Keratinocyte (primary cell): ENCODE measurements at regions not wholly inside any gene's neighbourhood (a gene's known extent, or its start where the extent isn't known, plus 50 kb on each side); places are given as distances from the start of the nearest gene placed in this dataset.

ENCODE experiments used
- DNase-seq: peaks from one replicate; pipeline ENCODE4 v3.0.0-alpha.2; 2011; ENCODE audit warnings: low read depth, missing footprints, low spot score
- FAIRE-seq: peaks from 2 replicates; lab custom pipeline; 2011; peaks lifted over from hg19 to GRCh38; lab: Jason Lieb, UNC
- H2AFZ ChIP-seq: 2 replicates; pipeline ENCODE4 v1.6.0; 2012; ENCODE audit warnings: low read length, control low read depth, inconsistent platforms; ENCODE audit not compliant: control insufficient read depth
- H3K27ac ChIP-seq: 2 replicates; pipeline ENCODE4 v1.5.1; 2011; ENCODE audit warnings: low read length; ENCODE audit not compliant: control insufficient read depth, insufficient read depth
- H3K27me3 ChIP-seq: 3 replicates; pipeline ENCODE4 v1.6.0; 2011; ENCODE audit warnings: low read length; ENCODE audit not compliant: control insufficient read depth, insufficient read depth; ENCODE audit errors: extremely low read depth
- H3K36me3 ChIP-seq, 2 experiments: 2 replicates in 1 of 2; 3 replicates in 1 of 2; pipeline ENCODE4 v1.5.1; 2011; ENCODE audit warnings: low read length in 2 of 2, mild to moderate bottlenecking in 1 of 2; ENCODE audit not compliant: control insufficient read depth in 2 of 2, insufficient read depth in 2 of 2; ENCODE audit errors: extremely low read depth in 1 of 2
- H3K4me1 ChIP-seq: 3 replicates; pipeline ENCODE4 v1.5.1; 2011; ENCODE audit warnings: low read length; ENCODE audit not compliant: control insufficient read depth, insufficient read depth; ENCODE audit errors: extremely low read depth
- H3K4me2 ChIP-seq: 3 replicates; pipeline ENCODE4 v1.6.0; 2011; ENCODE audit warnings: low read depth, low read length; ENCODE audit not compliant: control insufficient read depth, insufficient read depth; ENCODE audit errors: extremely low read depth
- H3K4me3 ChIP-seq, 3 experiments: fragments of 200-600 bp in 1 of 3; sonication (generic) in 1 of 3; 2 replicates in 2 of 3; 3 replicates in 1 of 3; pipeline ENCODE4 v1.5.1; 2011 to 2016; ENCODE audit warnings: low read length in 3 of 3, mild to moderate bottlenecking in 3 of 3, control low read depth in 2 of 3, inconsistent platforms in 1 of 3, low read depth in 1 of 3, mixed read lengths in 1 of 3, mixed run types in 1 of 3, moderate library complexity in 1 of 3; ENCODE audit not compliant: control insufficient read depth in 2 of 3, insufficient read depth in 2 of 3; ENCODE audit errors: extremely low read depth in 1 of 3
- H3K79me2 ChIP-seq: 2 replicates; pipeline ENCODE4 v1.6.0; 2012; ENCODE audit warnings: low read length; ENCODE audit not compliant: control insufficient read depth, insufficient read depth
- H3K9ac ChIP-seq: 3 replicates; pipeline ENCODE4 v1.6.0; 2011; ENCODE audit warnings: low read length; ENCODE audit not compliant: control insufficient read depth, insufficient read depth; ENCODE audit errors: extremely low read depth
- H3K9me1 ChIP-seq: 3 replicates; pipeline ENCODE4 v1.6.0; 2011; ENCODE audit warnings: low read length; ENCODE audit not compliant: control insufficient read depth, insufficient read depth; ENCODE audit errors: extremely low read depth
- H3K9me3 ChIP-seq: 2 replicates; pipeline ENCODE4 v1.5.1; 2012; ENCODE audit warnings: low read depth, low read length; ENCODE audit not compliant: control insufficient read depth
- H4K20me1 ChIP-seq: 3 replicates; pipeline ENCODE4 v1.6.0; 2011; ENCODE audit warnings: low read length; ENCODE audit not compliant: control insufficient read depth, insufficient read depth; ENCODE audit errors: extremely low read depth
- EZH2 ChIP-seq: IDR thresholded peaks from one replicate; pipeline ENCODE4 v1.6.1; 2012; ENCODE audit warnings: inconsistent platforms, mild to moderate bottlenecking, low read length, moderate library complexity
- dilution Hi-C: fragments of 300-500 bp; cut with MboI; formaldehyde crosslinking; loops from one replicate; pipeline ENCODE4 v1.7.0; 2020; ENCODE audit warnings: low sequenced_read_pairs; ENCODE audit not compliant: extremely low pct_ligation_motif_present
- TF ChIP-seq, protein P1 (sequence below), 3 experiments: IDR thresholded peaks in 1 of 3; conservative IDR thresholded peaks in 1 of 3; optimal IDR thresholded peaks in 1 of 3; 2 replicates in 2 of 3; 3 replicates in 1 of 3; pipeline versions ENCODE3 to v1.5.1; 2011; ENCODE audit warnings: low read length in 3 of 3, mild to moderate bottlenecking in 3 of 3, moderate library complexity in 2 of 3, control low read depth in 1 of 3, inconsistent platforms in 1 of 3; ENCODE audit not compliant: insufficient read depth in 2 of 3; ENCODE audit errors: extremely low read depth in 1 of 3

DNA sequence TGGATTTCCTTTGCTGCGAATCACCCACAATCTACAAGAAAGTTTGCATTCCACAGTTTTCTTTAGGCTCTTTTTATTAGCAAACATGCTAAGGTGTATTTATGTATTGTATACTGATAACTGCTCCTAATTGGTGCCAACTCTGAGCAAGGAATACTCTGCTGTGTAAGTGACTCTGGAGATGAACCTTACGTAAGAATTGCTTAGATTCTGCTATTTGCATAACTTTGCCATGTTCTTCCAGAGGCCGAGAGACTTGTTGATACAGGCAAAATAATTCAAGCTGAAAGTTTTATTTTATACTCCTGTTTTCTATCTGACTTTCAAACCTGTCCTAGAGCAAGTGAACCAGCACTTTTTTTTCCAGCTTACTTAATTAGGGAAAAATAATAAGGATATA is 461.3 kb downstream of the GJA1 start:
- peak; percentile 5 for DNase-seq
- dilution Hi-C loops, result no loop called here
- peak overlapping the region; percentile 3 for H3K27ac ChIP-seq

DNA sequence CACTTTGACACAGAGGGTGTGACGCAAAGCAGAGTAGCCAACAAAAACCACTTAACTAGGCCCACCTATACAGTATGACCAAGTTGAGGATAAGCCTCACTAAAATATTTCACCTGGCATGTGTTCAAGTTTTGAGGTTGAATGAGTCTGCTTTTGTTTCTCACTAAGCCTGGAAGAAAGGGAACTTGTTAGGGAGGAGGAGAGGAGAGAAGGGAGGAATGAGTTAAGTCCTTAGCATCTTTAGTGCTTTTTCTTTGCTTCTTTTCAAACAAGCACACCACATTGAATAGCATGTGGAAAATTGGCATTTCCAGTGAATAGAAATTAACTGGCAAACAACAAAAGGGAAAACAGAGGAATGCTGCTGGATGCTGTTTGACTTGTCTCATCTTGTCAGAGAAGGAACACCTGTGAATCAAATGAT is 461.9 kb downstream of the GJA1 start:
- Histone ChIP-seq H3K4me1 (peaks cover 28% of the 10 kb centered on the region), H3K4me3 (peak overlapping the region in 1 of 3 experiments; percentile 23), H3K9me3 (no peaks in the 10 kb centered on the region), H3K27ac (peak overlapping the region; percentile 61), H3K79me2 (no peaks in the 10 kb centered on the region), H4K20me1 (no peaks in the 10 kb centered on the region), H3K9me1 (no peaks in the 10 kb centered on the region), H3K9ac (no peak overlapping the region), H3K27me3 (no peaks in the 10 kb centered on the region), H2AFZ (peak overlapping the region; percentile 70), H3K36me3 (no peaks in the 10 kb centered on the region), H3K4me2 (peak overlapping the region; percentile 28)
- dilution Hi-C loops, result no loop called here
- FAIRE-seq (peak; percentile 79), DNase-seq (peak; percentile 23)
- TF ChIP-seq EZH2, result no peak
- TF ChIP-seq, protein P1, sequence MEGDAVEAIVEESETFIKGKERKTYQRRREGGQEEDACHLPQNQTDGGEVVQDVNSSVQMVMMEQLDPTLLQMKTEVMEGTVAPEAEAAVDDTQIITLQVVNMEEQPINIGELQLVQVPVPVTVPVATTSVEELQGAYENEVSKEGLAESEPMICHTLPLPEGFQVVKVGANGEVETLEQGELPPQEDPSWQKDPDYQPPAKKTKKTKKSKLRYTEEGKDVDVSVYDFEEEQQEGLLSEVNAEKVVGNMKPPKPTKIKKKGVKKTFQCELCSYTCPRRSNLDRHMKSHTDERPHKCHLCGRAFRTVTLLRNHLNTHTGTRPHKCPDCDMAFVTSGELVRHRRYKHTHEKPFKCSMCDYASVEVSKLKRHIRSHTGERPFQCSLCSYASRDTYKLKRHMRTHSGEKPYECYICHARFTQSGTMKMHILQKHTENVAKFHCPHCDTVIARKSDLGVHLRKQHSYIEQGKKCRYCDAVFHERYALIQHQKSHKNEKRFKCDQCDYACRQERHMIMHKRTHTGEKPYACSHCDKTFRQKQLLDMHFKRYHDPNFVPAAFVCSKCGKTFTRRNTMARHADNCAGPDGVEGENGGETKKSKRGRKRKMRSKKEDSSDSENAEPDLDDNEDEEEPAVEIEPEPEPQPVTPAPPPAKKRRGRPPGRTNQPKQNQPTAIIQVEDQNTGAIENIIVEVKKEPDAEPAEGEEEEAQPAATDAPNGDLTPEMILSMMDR (optimal IDR thresholded peaks at IDR 0.05 in 1 of 3, IDR thresholded peaks at IDR 0.05 in 1 of 3, conservative IDR thresholded peaks at IDR 0.05 in 1 of 3; ENCODE audit: extremely low read depth in 1 of 3, insufficient read depth in 2 of 3, low read length in 3 of 3), result no peak

More for the DNA sequence above, 461.3 kb downstream of the GJA1 start:
- Histone ChIP-seq H3K4me1 (peaks cover 28% of the 10 kb centered on the region), H3K9me1 (no peaks in the 10 kb centered on the region), H3K36me3 (no peaks in the 10 kb centered on the region), H2AFZ (no peak overlapping the region), H3K27me3 (no peaks in the 10 kb centered on the region), H3K9me3 (no peaks in the 10 kb centered on the region), H3K9ac (no peak overlapping the region), H3K4me3 (no peak overlapping the region), H3K4me2 (peak overlapping the region; percentile 28), H3K79me2 (no peaks in the 10 kb centered on the region), H4K20me1 (no peaks in the 10 kb centered on the region)
- FAIRE-seq, result peak; percentile 84
- no peak for TF ChIP-seq EZH2
- TF ChIP-seq, protein P1 (optimal IDR thresholded peaks at IDR 0.05 in 1 of 3, IDR thresholded peaks at IDR 0.05 in 1 of 3, conservative IDR thresholded peaks at IDR 0.05 in 1 of 3; ENCODE audit: extremely low read depth in 1 of 3, insufficient read depth in 2 of 3, low read length in 3 of 3), result no peak
